HG02973 (cell line): ENCODE measurements at regions not wholly inside any gene's neighbourhood (a gene's known extent, or its start where the extent isn't known, plus 50 kb on each side); places are given as distances from the start of the nearest gene placed in this dataset.

ENCODE experiments used
- ATAC-seq: cut with Tn5 transposase; IDR thresholded peaks from one replicate; pipeline ENCODE4 v1.9.1; 2021; ENCODE audit warnings: moderate library complexity; ENCODE audit not compliant: unreplicated experiment

- no peak for ATAC-seq
Measured at GRCh38 chr9:106727969-106728368, 135.0 kb upstream of the ZNF462 start.

GRCh38 chr9:106728860-106729259, 134.1 kb upstream of the ZNF462 start:
- no peak for ATAC-seq

- ATAC-seq = no peak
Measured at GRCh38 chr9:106731910-106732309, 131.1 kb upstream of the ZNF462 start.

- no peak for ATAC-seq
Measured at GRCh38 chr9:106733828-106734380, 129.1 kb upstream of the ZNF462 start.

- ATAC-seq = no peak
Measured at GRCh38 chr9:106737516-106737915, 125.5 kb upstream of the ZNF462 start.

GRCh38 chr9:106738109-106738508, 124.9 kb upstream of the ZNF462 start:
- ATAC-seq = no peak

- no peak for ATAC-seq
Measured at GRCh38 chr9:106745457-106745856, 117.5 kb upstream of the ZNF462 start.

- ATAC-seq = no peak
Measured at GRCh38 chr9:106745876-106746275, 117.1 kb upstream of the ZNF462 start.

- ATAC-seq = no peak
Measured at GRCh38 chr9:106751681-106752080, 111.3 kb upstream of the ZNF462 start.

- peak; percentile 7 for ATAC-seq
Measured at GRCh38 chr9:106752581-106752980, 110.4 kb upstream of the ZNF462 start.

- ATAC-seq = peak; percentile 90
Measured at GRCh38 chr9:106753155-106753671, 109.8 kb upstream of the ZNF462 start.

GRCh38 chr9:106755736-106756135, 107.2 kb upstream of the ZNF462 start:
- no peak for ATAC-seq

- no peak for ATAC-seq
Measured at GRCh38 chr9:106757514-106757913, 105.5 kb upstream of the ZNF462 start.

GRCh38 chr9:106758911-106759310, 104.1 kb upstream of the ZNF462 start:
- ATAC-seq = peak; percentile 61

GRCh38 chr9:106761493-106761892, 101.5 kb upstream of the ZNF462 start:
- ATAC-seq = no peak

- no peak for ATAC-seq
Measured at GRCh38 chr9:106766616-106767015, 96.3 kb upstream of the ZNF462 start.

- no peak for ATAC-seq
Measured at GRCh38 chr9:106769331-106769730, 93.6 kb upstream of the ZNF462 start.

GRCh38 chr9:106771608-106772007, 91.4 kb upstream of the ZNF462 start:
- no peak for ATAC-seq

- no peak for ATAC-seq
Measured at GRCh38 chr9:106772523-106773290, 90.3 kb upstream of the ZNF462 start.

- no peak for ATAC-seq
Measured at GRCh38 chr9:106773750-106774149, 89.2 kb upstream of the ZNF462 start.

GRCh38 chr9:106775960-106776359, 87.0 kb upstream of the ZNF462 start:
- no peak for ATAC-seq

GRCh38 chr9:106779796-106780195, 83.2 kb upstream of the ZNF462 start:
- ATAC-seq = no peak
